ENCODE measurements at regions not wholly inside any gene's neighbourhood (a gene's known extent, or its start where the extent isn't known, plus 50 kb on each side); places are given as distances from the start of the nearest gene placed in this dataset.
"Not testable (repeated sequence)": the region's sequence is repeated elsewhere in the genome, so short reads cannot be mapped to it uniquely, and the experiment has no call there.

DNA sequence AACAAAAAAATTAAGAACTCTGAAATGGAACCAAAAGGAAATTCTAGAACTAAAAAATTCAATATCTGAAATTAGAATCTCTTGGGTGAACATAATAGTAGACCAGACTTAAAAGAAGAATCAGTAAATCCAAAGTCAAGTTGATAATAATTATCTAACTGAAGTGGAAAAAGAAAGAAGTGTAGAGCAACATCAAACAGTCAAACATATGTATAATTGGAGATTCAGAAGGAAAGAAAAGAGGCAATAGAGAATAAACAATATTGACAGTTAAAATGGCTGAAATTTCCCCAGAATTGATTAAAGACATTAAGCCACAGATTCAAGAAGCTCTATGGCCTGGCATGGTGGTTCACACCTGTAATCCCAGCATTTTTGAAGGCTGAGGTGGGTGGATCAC is 383.6 kb downstream of the PREX1 start:
- no peak for DNase-seq (ENCODE audit: low read depth)

DNA sequence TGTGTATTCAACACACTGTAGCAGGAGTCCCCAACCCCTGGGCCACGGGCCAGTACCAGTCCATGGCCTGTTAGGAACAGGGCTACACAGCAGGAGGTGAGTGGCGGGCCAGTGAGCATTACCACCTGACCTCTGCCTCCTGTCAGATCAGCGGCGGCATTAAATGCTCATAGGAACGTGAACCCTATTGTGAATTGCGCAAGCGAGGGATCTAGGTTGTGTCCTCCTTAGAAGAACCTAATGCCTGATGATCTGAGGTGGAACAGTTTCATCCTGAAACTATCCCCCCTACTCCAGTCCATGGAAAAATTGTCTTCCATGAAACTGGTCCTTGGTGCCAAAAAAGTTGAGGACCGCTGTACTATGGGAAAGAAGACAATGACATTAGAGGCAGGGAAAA is 386.9 kb downstream of the PREX1 start:
- no peak for DNase-seq (ENCODE audit: low read depth)

DNA sequence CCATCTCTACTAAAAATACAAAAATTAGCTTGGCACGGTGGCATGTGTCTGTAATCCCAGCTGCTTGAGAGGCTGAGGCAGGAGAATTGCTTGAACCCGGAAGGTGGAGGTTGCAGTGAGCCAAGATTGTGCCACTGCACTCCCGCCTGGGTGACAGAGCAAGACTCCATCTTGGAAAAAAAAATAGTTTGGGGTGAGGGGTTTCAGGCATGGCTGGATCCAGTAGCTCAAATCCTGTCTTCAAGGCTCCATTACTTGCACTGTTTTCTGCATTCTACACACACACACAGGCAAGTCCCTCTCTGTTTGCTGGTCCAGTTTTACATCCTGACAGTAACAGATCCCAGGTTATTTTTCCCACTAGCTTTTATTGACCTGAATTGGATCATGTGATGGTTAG is 387.5 kb downstream of the PREX1 start:
- DNase-seq (ENCODE audit: low read depth), result not testable (repeated sequence)

DNA sequence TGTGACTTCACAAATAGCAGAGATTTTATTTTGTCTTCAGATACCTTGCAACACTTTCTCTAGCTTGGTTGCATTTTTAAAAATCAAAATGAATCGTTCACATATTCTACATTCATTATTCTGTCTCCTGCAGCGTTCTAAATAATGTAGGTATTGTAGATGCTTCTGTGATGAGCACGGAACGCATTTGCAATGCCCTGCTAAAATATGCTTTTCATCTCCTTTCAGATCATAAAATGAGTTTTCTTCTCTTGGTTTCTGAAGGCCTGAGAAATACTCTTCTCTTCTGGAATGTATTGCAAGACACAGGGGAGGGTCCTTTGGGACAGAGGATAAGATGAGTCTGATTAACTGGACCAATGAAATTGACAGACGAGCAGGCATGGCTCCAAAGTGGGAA is 390.7 kb downstream of the PREX1 start:
- DNase-seq (ENCODE audit: low read depth), result no peak

DNA sequence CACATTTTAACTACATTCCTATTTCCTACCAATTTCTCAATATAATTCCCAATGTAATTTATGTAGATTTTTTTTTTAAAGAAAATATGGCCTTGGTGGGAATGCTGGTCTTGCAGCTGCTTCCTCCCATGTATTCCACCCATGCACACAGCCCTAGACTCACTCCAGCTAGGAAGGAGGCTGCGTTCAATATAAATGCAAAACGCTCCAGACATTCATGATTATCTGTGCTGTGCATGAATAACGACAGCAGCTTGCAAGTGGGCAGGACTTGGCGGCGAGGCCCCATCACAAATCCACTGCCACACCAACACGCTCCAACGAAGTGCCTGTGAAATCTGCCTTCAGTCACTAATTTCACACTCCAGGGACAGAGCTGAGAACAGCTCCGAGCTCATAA is 391.2 kb downstream of the PREX1 start:
- DNase-seq (ENCODE audit: low read depth), result not testable (repeated sequence)

DNA sequence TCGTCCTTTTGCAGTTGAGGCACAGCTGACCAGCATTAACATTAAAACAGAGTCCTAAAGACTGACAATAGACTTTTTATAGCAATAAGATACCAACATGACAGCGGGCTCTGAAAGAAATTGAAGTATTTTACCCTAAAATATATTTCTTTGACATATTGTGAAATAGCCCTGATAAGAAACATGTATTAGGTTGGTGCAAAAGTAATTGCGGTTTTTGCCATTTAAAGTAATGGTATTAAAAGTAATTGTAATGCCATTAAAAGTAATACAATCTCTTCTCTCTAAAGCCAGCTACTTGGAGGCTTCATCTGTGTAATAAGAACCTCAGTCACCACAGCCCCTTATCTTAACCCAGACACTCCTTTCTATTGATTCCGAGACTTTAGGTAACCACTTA is 394.6 kb downstream of the PREX1 start:
- DNase-seq (ENCODE audit: low read depth), result no peak

DNA sequence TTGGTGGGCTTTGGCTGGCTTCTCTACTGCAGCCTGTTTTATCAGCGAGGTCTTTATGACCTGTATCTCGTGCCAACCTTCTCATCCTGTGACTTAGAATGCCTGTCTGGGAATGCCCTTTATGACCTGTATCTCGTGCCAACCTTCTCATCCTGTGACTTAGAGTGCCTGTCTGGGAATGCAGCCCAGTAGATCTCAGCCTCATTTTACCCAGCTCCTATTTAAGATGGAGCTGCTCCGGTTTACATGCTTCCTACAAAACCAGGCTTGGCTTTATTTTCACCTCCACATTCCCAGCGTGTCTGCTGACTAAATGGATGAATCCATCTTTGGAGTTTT is 395.3 kb downstream of the PREX1 start:
- DNase-seq (ENCODE audit: low read depth), result no peak

DNA sequence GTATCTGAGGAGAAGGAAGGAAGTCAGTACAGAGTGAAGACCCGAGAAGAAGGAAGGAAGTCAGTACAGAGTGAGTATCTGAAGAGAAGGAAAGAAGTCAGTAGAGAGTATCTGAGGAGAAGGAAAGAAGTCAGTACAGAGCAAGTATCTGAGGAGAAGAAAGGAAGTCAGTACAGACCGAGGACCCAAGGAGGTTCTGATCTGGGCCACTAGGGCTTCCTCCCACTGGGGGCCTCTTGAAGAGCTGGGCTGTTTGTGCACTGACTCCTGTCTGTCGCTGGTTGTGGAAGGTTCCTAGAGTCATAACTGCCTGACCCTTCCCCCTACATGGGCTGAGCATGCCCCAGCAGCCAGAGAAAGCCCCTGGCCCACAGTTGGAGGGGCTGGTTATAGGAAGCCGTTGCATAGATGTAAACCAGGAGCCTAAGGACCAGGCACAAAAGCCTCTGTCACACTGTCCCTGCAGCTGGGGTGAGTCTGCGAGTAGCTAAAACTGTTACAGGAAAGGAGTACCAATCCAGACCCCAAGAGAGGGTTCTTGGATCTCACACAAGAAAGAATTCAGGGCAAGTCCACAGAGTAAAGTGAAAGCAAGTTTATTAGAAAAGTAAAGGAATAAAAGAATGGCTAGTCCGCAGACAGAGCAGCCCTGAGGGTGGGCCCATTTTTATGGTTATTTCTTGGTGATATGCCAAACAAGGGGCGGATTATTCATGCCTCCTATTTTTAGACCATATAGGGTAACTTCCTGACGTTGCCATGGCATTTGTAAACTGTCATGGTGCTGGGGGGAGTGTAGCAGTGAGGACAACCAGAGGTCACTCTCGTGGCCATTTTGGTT is 395.9 kb downstream of the PREX1 start:
- DNase-seq (ENCODE audit: low read depth), result no peak

DNA sequence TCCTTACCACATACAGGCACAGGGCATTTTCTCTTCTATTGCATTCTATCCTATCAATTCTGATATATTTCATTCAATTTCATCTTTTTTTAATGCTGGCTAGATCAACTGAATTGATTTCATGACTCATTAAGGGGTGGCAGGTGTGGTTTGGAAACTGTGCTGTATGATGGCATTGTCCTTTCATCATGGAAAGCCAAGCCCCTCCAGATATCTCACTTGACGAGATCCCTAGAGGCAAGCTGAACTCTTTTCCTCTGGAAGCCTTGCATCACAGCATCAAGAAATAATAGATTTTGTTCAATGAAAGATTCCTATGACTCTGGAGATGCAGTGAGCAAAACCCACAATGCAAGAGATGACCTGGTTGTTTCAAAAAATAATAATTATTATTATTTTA is 401.2 kb downstream of the PREX1 start:
- DNase-seq (ENCODE audit: low read depth), result no peak

DNA sequence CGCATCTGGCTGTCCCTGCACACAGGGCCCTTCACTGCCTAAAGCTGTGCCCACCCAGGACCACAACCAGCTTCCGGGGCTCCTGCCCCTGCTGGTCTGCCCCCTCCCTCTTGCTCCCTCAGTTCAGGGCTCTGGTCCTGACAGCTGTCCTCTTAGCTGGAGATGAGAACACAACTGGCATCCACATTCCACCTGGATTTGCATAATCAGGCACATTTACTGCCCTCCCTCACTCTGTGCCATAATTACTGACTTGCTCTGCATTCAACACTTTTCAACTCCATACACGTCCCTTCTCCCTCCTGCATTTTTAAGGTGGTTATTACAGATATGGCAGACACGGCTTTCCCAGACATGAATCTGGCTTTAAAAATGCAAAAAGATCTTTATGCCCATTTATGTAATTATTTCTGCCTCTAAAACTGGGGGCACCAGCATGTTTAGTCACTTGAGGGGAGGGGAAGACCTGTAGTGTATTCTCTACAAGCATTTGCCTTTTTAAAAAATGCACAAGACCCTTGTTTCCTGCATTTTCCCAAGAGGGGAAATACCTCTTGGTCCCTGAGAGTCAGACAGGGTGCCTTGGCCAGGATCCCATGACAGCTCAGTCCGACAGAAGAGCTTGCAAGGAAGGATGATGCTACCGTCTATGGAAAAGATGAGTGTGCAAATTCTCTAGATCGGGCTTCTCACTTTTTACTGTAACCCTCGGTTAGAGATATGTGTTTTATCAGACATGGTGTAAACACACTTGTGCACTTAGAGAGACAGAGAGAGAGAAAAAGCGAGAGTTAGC is 401.8 kb downstream of the PREX1 start:
- DNase-seq (ENCODE audit: low read depth), result no peak

DNA sequence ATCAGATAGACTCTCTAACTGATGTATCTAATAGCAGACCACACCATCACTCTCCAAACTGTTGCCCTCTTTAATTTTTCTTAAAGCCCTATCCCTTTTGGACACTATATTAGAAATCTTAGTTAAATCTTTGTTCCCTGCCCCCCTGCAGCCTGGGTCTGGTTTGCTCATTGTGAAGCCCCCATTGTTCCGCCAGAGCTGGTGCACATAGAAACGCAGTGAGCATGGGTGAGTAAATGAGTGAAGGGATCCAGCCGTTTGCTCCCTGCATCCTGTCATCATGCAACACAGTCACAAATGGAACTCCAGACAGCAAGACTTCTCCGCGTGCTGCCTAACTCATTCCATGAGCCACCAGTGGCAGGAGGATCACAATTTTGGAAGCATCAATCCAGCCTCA is 402.5 kb downstream of the PREX1 start:
- no peak for DNase-seq (ENCODE audit: low read depth)

DNA sequence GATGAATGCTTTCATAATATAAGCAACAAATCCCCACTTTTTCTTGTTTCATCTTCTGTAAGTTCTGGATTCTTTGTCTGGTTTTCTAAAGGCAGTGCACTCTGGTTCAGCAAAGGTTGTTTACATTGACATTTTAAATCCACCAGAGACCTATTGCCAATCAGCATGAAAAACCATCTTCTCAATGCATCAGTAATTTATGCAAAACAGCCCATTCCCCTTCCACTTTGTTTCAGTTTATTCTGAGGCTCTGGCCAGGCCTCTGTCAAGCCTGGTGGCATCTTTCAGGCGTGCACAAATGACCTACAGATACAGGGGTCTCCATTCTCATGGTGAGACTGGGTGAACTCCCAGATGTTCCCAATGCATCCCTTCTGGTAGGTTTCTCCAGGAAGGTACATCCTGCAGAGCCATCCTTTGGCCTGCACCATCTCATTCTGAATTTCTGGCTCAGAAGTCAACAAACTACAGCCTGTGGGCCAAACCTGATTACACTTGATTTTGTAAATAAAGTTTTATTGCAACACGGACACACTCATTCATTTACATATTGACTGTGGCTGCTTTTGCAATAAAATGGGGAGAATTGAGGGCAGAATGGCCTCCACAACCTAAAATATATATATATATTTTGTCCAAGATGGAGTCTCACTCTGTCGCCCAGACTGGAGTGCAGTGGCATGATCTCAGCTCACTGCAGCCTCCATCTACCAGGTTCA is 405.4 kb downstream of the PREX1 start:
- DNase-seq (ENCODE audit: low read depth), result no peak

DNA sequence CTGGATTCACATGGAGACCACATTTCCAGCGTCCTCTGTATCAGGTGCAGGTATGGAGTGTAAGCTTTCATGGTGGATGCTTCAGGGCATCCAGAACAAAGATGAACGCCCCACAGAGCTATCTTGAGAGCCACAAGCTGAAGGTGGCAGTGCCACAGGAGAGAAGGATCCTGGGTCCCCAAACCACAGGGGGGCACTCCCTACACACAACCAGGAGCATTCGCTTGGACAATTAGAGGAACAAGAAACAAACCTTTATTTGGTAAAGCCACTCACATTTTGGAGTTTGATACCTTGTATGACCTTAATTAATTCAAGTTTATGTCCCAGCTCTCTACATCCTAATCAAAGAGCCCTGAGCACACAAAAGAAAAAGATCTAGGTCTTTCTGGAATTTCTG is 406.3 kb downstream of the PREX1 start:
- DNase-seq (ENCODE audit: low read depth), result no peak

DNA sequence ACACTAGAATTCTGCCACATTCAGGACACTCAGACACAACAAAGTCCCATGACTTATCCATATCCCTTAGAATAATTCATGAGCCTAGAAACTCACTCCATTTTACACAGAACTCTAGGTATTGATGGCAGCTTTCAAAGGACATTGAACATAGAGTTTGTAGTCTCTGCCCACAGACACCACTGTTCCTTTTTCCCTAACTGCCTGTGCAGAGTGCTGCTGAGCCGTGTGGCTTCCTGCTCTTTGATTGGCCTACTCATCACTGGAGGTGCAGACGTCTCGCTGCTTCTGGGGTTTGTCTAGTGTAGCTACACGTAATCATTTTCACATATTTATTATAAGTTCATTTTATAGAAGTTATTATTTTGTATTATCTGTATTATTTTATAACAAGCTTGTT is 407.6 kb downstream of the PREX1 start:
- no peak for DNase-seq (ENCODE audit: low read depth)

DNA sequence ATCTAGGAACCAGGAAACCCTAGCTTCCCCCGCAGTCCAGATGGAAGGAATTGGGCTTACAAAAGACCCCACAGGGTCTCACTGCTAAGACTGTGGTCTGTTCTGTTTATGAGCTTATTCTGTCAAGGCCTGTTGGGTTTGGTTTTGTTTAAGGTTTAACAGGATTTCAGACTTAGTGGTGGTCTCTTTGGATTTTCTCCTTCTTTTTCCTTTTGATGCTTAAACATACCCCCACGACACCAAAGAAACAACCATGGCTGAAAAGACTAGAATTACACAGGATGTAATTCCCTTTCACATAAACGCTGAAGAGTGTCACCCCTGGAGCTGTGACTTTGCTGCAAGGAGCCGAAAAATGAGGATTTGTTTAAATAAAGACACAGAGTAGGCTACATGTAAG is 408.6 kb downstream of the PREX1 start:
- DNase-seq (ENCODE audit: low read depth), result no peak

DNA sequence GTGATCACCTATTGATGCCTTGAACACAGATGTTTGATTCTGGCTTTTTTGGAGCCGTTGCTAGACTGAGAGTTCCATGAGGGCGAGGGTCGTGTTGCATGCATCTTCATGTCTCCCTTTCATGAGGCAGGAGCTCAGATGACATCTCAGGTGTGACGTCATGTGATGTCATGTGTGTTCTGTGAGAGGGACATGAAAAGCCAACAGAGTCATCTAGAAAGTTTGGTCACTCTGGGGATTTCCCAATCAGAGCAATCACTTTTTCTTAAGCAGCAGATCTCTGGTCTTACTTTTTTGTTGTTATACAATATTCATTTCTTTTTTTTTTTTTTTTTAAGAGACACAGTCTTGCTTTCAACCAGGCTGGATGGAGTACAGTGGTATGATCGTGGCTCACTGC is 411.8 kb downstream of the PREX1 start:
- DNase-seq (ENCODE audit: low read depth), result no peak

DNA sequence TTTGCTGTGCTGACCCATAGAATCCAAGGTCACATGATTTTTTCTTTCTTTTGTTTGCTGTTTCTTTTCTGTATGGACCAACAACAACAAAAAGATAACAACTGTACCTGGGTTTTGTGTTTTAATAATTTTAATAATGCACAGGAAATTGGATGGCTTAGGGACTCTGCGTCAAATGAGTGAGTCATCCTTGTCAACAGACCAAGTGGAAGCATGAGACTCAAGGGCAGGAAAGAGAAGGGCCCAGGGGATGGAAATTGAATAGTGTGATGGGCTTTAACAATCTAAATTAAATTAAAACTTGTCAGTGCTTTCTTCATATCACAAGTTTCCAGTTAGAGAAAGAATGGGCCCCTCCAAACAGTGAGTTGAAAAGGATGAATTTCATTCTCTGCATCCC is 413.0 kb downstream of the PREX1 start:
- DNase-seq (ENCODE audit: low read depth), result no peak

DNA sequence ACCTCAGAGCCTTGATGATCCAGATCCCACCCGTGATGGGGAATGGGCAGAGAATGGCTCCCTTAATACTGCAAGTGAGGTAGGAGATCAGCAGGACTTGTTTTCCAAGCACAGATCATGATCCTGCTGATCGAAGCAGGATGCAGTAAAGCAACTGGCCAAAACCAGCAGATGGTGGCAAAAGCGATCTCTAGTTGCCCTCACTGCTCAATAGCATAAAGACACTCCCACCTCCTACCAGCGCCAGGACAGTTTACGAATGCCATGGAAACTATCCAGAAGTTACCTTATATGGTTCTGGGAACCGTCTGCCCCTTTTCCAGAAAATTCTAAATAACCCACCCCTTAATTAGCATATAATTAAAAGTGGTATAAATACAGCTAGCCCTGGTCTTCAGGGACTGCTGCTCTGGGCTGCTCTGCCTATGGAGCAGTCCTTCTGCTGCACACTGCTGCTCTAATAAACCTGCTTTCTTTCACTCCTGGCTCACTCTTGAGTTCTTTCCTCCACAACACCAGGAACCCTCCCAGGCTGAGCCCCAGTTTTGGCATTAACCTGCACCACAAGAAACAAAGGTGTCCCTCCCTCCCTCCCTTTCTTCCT is 415.8 kb downstream of the PREX1 start:
- DNase-seq (ENCODE audit: low read depth), result no peak

DNA sequence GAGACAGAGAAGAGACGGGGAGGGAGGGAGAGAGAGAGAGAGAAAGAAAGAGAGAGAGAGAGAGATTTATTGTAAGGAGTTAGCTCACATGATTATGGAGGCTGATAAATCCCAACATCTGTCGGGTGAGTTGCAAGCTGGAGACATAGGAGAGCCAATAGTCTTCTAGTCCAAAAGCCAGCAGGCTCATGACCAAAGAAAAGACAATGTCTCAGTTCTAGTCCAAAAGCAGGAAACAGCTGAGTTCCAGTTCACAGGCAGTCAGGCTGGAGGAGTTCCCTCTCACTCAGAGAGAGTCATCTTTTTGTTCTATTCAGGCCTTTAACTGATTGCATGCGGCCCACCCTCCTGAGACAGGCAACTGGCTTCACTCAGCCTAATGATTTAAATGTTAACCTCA is 416.6 kb downstream of the PREX1 start:
- no peak for DNase-seq (ENCODE audit: low read depth)

DNA sequence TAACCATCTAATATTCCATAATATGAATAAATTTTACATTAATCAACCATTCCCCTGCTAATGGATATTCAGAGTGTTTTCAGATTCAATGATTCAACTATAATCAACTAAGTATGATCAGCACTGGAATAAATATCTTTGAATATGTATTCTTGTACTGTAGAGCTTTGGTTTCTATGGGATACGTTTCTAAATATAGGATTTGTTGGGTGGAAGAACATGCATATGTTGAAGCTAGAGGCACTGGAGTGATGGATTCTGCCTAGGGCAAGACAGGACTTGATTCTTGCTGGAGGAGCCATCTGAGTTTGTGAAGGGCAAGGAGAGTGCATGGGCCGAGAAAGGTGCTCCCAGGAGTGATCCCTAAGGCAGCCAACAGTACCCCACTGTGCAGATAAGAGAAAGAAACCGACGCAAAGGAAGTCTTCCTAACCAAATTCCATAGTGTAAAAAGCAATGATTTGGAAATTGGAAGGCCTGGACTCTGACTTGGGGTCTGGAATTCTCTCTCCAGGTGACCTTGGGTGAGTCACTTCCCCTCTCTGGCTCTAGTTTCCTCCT is 418.7 kb downstream of the PREX1 start:
- no peak for DNase-seq (ENCODE audit: low read depth)

DNA sequence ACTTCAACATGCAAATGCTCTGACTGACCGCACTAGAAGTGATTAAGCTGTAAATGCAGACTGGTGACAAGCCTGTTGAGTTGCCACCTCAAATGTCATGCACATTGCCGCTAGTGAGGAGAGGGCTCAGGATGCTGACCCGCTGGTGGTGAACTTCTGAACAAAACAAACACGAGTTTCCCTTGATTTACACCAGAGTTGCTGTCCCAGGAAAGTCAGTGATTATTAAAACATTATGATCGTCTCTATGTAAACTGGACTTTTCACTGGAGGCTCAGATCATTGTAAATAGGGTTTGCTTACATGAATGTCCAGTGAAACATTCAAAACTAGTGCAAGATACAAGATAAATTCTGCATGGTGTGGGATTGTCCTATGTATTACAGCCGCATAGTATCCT is 420.1 kb downstream of the PREX1 start:
- DNase-seq (ENCODE audit: low read depth), result no peak

DNA sequence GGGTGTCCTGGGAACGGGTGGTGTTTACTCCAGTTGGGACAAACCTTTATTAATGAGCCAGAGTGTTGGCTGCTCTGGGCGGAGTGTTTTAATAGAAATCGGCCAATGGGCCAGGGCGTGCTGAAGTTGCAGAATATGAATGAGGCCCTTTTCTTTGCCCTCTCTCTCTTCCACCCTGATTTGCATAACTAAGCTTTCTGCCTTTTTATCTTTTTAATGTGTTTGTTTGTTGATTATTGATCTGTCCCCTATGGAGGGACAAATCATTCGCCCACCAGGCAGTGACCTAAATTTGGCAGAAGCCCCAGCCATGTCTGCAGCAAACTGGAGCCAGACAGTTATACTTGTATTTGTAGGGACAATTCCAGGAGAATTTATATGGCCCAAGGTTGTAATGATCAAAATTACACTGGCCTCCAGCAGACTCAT is 420.9 kb downstream of the PREX1 start:
- DNase-seq (ENCODE audit: low read depth), result no peak
